GM19455 (cell line): ENCODE measurements at regions not wholly inside any gene's neighbourhood (a gene's known extent, or its start where the extent isn't known, plus 50 kb on each side); places are given as distances from the start of the nearest gene placed in this dataset.

Experiments used
- ATAC-seq: cut with Tn5 transposase; IDR thresholded peaks from one replicate; pipeline ENCODE4 v1.9.1; 2021; ENCODE audit not compliant: unreplicated experiment

DNA sequence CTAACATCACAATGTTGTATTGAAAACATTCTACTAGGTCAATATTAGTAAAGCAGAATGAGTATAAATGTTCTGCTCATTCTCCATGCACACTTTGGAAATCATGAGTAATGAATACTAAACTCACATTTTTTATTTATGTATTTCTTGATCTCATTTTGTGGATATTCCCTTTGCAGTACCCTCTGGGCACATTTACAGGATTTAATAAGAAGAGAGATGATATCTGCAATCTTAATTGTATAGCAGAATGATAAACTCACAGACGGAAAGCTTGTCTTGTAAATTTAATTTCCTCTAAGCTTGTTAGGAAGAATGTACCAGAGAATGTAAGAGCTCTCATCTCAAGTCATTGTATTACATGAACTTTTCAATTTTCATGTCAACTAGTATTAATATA, 1279.7 kb downstream of the PCDH7 start:
- ATAC-seq = no peak

DNA sequence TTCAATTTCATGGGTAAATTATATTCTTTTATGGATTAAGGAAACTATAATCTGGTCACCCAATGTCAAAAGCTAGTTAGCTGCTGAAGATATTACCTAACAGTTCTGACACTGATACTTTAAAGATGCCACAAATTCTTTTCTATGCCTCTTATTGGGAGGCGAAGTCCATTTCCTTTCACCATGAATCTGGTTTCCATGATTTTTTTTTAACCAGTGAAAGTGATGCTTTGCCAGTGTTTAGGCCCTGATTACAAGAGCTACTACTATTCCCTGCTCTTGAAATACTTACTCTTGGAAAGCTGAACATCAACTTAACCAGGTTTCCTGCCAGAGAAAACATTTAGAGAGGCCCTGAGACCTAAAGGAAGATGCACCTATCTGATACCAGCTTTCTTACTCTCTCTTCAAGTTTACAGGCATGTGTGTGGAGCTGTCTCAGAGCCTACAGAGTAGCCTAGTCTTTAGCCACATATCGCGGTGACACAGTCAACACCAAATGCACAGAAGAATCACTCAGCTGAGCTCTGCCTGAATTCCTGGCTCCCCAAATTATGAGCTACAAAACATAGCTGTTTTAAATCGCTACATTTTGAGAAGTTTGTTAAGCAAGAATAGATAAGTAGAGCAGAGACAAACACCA, 1280.8 kb downstream of the PCDH7 start:
- no peak for ATAC-seq

DNA sequence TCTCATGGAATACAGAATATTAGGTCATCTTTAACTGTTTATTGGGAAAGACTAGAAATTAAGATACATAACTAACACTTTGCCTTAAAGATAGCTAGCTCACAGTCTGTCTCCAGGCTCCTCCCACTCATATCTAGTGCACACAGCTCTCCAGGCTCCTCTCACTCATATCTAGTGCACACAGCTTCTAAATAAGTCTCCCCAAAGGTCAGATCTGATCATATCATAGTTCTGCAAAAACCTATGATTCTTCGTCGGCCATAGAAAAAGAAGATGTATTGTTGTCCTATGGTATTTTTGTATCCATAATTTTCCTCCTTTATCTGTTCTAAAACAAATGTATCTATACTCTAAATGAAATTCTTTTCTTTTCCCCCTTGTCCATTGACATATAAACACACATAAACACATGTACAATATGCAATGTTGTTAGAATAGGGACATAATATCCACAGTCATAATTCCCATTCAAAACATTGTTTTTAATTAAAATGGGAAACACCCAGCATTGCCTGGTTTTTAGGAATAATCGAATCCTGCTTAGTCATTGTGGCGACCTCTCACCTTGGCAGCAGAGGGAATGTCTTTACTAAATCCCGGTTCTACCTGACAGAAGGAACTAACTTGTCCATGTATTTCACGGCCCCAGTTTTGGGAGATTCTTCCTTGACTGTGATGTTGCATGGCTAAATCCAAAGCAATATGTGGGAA, 1282.0 kb downstream of the PCDH7 start:
- no peak for ATAC-seq

DNA sequence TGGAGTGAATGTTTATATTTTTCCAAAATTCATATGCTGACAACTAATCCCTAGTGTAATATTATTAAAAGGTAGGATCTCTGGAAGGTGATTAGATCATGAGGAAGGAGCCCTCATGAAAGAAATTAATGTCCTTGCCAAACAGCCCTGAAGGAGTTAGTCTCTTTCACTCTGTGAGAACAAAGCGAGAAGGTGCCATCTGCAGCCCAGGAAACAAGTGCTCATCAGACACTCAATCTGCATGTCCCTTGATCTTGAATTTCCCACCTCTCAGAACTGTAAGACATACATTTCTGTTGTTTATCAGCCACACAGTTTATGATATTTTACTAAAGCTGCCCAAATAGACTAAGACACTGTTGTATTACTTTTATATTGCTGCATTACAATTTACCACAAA, 1283.4 kb downstream of the PCDH7 start:
- ATAC-seq = no peak

DNA sequence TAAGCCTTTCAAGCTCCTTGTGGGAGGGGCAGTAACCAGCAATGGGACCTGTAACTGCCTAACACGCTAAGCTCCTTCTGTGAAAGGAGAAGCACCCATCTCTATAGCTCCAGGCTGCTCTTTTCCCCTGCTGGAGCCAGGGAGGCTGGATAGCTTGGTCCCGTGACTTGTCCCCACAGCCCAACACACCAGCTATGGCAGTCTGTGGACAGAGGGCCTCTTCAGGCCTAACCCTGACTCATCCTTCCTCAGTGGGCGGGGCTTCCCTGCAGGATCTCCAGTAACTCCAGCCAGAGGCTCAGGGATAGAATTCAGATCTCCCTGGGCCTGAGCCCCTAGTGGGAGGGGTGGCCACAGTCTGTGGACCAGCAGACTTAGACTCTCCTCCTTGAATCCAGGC, 1290.1 kb downstream of the PCDH7 start:
- no peak for ATAC-seq

DNA sequence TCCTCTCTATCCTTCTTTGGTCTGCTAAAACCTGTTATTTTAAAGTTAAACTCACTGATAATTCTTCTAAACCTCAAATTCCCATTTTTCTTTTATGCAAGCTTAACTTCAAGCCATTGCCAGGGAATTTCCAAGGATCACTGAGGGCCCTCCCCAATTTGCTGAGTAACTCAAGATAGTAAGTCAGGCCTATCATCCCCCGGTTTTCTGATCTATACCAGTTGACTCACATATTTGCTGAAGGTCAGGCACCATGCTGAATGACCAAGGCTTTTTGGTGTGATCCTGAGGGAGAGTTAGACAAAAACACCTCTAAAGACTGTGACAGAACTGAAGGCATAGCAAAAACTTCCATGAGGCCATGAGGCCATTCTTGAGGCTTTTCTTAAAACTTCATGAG, 1301.9 kb downstream of the PCDH7 start:
- no peak for ATAC-seq

DNA sequence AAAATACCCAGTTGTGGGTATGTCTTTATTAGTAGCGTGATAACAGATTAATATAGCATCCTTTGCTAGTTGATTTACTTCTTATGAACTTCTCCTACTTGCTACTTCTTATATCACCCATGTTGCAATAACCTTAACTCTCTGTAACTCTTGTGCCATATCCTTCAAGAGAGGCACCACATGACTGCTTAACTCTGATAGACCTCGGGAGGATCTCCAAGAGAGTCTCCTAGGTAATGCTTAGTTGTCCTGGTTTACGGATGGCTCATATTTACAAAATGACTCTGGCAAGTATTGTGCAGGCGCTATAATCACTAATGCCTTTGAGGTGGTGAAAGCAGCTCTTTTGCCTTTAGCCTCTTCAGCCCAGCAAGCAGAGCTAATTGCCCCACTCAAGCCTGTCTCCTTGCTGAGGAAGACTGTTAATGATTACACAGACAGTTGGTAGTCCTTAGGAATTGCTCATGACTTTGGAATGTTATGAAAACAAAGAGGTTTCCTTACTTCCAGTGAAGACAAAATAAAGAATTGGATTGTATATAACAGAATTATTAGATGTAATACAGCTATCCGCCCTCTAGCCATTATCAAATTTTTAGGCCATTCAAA, 1305.8 kb downstream of the PCDH7 start:
- ATAC-seq = no peak

DNA sequence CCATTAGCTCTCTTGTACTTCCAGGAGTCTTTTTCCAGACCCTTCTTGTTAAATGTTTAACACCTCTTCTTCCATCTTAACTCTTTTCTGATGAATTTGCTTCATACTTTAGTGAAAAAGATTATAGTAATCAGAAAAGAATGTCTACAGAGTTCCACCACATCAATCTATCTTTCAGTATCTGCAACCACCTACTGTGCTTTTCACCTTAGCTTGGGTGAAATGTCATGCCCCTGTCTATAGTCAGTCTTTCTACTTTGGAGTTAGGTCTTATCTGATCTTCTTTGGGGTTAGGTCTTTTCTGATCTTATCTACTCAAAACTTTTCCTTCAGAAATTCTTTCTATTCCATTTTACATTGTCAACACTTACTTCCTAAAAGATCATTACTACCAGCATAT, 1310.2 kb downstream of the PCDH7 start:
- no peak for ATAC-seq

DNA sequence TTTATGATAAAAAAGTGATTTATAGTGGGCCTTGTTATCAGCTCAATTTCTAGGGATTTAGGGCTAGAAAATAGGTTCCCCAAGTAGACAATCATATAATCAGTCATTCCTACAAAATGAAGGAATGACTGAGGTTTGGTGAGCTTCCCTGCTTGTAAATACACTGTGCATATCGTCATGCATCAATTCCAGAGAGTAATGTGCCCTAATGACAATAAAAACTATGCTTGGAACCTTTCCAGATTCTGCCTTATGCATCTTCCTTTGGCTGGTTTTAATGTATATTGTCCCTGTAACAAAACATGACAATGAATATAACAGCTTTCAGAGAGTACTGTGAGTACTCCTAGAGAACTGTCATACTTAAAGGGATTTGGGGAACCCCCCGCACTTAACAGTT, 1310.9 kb downstream of the PCDH7 start:
- ATAC-seq = no peak

DNA sequence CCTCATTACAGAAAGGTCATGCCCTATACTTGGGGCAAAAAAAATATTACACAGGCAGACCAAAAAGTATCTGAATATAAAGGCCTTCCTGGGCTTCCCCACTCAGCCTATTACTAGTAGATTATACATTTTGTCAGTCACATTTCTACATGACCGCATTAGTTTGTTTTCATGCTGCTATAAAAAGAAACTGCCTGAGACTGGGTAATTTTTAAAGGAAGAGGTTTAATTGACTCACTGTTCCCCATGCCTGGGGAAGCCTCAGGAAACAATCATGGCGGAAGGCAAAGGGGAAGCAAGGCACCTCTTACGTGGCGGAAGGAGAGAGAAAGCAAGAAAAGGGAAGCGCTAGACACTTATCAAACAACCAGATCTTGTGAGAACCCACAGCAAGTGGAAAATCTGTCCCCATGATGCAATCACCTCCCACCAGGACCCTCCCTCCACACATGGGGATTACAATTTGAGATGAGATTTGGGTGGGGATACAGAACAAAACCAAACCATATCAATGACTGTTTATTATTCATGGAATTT, 1312.0 kb downstream of the PCDH7 start:
- no peak for ATAC-seq

DNA sequence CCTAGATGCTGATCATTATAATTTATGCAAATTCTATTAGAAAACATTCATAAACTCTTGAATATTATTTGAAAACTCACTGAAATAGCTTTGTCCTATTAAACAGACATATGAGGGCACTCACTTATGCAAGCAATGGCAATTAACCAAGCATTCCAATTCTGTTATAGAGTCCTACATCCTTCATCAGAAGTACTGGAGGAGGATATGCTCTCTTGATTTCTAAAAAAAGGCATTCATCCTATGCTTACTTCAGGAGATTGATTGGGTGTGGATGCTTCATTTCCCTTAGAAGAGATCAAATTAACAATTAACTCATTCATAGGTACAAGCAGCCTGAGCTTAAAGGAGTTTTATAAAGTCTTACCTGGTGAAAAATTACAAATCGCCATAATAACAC, 1317.2 kb downstream of the PCDH7 start:
- no peak for ATAC-seq

DNA sequence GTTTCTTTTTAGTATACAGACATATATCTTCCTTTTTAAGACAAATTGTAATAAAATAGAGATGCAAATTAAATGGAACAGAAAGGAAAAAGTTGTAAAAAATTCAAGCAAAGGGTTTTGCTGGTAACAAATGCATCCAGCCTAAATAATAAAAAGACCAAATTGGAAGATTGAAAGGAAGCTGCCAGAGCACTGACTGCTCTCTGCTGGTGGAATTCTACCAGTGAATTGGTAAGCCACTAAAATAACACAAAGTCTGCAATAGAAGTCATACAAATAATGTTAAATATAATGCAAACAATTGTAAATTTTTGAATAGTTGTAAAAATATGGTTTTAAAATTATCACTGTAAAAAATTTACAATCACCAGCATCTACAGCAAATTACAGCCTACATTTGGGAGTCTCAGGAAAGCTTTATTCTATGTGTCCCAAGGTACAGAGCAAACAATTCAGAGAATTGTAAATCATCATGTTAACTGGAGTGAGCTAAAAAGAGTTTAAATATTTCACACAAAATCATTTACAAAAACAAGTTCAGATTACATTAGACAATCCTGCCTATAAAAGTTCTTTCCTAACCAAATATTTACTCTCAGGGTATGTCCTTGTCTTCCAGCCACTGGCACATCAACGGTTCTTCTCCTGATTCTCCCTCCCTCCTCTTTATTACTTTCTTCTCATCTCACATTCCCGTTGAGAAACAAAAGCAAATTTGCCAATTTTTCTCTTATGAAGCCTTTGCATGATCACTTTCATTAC, 1322.5 kb downstream of the PCDH7 start:
- ATAC-seq = no peak

DNA sequence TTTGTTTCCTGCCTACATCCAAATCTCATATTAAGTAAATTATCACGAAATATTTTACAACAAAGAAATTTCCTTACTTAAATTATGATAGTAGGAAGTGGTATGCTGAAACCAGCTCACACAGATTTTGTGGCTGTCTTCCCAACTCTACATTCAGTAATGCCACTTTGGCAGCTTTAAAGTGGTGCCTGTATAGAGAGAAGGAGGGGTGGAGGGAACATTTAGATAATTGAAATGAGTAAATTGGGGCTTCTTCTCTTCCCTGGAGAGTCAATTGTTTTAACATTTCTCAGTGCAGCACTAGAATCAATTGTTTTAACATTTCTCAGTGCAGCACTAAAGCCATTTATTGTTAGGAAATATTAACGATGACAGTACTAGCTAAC, 1323.1 kb downstream of the PCDH7 start:
- no peak for ATAC-seq

DNA sequence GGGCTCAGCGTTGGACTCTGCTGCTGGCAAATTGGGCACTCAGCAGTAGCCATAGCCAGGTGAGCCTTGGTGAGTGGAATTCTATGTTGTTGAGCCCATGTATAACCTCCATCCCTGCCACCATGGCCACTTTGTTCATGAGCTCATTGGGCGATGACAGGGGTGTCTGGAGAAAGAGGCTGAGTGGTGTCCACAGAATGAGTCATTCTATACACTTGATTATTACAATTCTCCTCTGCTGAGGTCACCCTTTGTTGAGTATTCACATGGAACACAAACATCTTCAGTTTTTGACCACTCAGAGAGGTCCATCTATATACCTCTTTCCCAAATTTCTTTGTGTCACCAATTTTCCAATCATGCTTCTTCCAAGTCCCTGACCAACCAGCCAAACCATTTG, 1341.7 kb downstream of the PCDH7 start:
- ATAC-seq = no peak

DNA sequence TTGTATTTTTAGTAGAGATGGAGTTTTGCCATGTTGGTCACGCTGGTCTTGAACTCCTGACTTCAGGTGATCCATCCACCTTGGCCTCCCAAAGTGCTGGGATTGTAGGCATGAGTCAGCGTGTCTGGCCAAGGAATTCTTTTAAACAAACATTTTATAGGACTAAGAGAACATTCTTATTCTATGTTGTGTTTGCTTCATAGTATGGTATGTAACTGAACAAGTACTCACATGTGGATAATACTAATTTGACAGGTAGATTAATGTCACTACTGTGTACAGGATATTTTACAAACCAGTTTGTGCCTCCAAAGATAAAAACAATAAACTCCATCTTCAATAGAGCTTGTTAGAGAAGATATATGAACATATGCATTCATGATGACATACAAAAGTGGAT, 1353.4 kb downstream of the PCDH7 start:
- ATAC-seq = no peak

DNA sequence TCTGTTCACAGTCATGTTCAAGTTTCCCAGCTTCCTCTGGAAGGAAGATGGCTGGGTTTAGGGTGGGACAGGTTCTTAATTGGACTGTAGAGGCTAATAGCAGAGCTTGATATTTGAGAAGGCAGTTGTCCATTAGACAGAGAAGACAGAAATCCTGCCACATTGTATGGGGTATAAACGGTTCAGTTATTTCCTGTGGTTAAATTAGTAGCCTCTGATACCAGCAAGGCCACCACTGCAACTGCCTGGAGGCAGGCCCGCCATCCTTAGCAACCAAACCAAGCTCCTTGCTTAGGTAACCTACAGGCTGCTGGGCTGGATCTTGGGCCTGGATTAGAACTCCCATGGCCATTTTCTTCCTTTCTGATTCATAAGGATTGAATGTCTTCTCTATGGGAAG, 1367.0 kb downstream of the PCDH7 start:
- ATAC-seq = no peak

DNA sequence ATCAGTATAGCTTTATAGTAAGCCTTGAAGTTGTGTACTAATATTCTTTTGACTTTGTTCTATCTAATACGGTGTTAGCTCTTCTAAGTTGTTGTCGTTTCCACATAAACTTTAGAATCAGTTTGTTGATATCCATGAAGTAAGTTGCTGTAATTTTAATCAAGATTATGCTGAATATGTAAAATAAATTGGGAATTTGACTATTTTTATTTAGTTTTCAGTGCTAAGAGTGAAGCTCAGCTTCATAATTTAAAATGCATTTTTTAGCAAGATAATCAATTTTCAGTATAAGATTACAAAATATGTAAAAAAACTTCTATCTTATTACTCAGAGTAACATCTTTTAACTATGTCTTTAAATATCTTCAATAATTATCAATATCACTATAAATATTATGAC, 1374.8 kb downstream of the PCDH7 start:
- ATAC-seq = no peak

DNA sequence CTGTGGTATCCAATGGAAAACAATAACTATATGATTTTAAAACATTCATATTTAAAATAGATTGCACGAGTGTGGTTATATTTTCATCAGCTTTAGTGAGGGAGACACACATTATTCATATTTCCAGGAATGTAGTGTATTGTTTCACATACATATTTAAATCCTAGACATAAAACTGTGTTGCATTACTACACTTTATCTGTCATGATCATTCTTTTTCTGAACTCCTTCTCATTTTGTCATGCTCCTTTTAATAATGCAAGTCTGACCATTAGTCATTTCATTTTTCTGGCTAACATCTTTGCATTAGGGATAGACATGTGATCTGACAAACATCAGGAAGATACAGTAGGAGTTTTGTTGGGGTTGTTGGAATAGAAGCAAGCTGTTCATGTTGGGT, 1382.7 kb downstream of the PCDH7 start:
- no peak for ATAC-seq

DNA sequence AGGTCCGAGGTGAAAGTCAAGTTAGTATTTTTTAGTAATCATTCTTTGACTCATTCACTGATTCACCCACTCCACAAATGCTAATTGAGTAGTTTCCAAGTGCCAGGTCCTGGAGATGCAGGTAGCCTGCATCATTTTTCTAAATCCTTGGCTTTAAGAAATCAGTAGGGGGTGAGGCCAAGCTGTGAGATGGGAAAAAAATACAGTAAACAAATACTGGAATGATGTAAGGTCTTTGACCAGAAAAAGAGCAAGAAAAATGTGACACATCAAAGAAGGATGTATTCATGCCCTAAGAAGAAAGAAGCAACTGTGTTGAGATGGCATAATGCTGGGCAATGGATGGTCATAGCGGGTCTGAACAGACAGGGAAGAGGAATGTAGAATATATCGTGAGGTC, 1386.6 kb downstream of the PCDH7 start:
- ATAC-seq = no peak

DNA sequence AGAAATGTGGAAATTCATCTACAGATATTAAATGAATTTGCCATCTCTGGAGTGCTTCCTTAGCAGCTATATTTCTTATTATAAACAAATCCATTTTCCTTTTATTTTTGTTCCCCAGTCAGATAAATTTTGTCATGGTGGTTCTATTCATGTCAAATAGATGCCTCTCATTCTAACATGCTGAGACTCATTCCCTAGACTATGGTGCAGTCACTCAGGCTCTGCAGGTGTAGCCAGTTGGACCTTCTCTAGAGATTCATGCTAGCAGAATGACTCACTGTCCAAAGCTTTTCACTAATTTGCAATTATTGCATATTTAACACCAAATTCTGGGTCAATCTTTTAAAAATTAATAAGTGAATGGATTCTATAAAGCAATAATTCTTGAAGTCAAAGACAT, 1392.7 kb downstream of the PCDH7 start:
- no peak for ATAC-seq

DNA sequence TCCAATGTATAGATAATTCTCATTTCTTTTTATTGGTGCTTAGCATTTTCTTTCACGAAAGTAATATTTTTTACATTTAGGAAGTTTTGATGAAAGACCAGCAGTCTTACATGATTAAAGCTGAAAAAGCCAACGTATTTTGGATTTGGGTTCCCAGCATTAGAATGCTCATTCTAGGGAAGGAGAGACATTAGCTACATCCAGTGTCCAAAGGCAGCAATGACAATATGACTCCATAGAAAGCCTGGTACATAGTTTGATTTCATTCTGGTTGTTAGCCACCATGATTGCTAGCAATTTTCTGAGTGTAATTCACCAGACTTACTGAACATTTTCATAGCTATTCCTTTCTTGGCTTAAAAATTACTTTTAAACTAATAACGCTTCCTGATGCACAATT, 1397.5 kb downstream of the PCDH7 start:
- no peak for ATAC-seq

DNA sequence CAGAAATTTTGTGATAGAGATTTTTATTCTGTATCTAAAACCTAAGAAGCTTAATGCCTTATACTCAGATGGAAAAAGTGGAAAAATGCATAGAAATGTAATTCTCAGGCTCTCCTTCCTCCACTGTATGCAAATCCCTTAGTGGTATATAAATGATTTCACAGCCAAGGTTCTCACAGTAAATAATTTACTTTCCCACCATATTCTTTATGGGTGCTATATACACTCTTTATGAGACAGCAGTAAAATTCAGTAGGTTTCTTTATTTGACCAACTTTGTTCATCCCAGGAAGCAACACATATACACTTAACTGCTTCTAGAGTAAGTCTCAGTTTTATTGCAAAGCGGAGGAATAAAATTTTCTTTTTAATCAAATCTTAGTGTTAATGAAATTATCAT, 1399.7 kb downstream of the PCDH7 start:
- ATAC-seq = no peak
